ENCODE measurements at regions not wholly inside any gene's neighbourhood (a gene's known extent, or its start where the extent isn't known, plus 50 kb on each side); places are given as distances from the start of the nearest gene placed in this dataset.

GRCh38 chr11:28992996-28993395, 884.8 kb downstream of the METTL15 start:
- CTCF ChIA-PET: interaction anchor here (0.7 kb wide), 1 partner anchor 11 kb away, joined by 3 read pairs; no protein-coding TSS in a partner anchor

GRCh38 chr11:28984231-28984630, 876.0 kb downstream of the METTL15 start:
- DNase-seq (ENCODE audit: low read depth): no peak
- ChIA-PET POLR2A (no interaction called here), CTCF (no interaction called here)
- Histone ChIP-seq H3K4me3 (ENCODE audit: low read depth, low read length) (no peak overlapping the region), H3K27me3 (ENCODE audit: control insufficient read depth, insufficient read depth, low read length) (no peaks in the 10 kb centered on the region), H3K36me3 (ENCODE audit: control insufficient read depth, insufficient read depth, low read length) (no peaks in the 10 kb centered on the region)
- no peak for TF ChIP-seq CTCF (IDR thresholded peaks at IDR 0.05; ENCODE audit: insufficient read depth, low read depth, low read length)

More at GRCh38 chr11:28992996-28993395, 884.8 kb downstream of the METTL15 start:
- Histone ChIP-seq H3K4me3 (ENCODE audit: low read depth, low read length) (no peak overlapping the region), H3K36me3 (ENCODE audit: control insufficient read depth, insufficient read depth, low read length) (no peaks in the 10 kb centered on the region), H3K27me3 (ENCODE audit: control insufficient read depth, insufficient read depth, low read length) (no peaks in the 10 kb centered on the region)
- POLR2A ChIA-PET: no interaction called here
- TF ChIP-seq CTCF (IDR thresholded peaks at IDR 0.05; ENCODE audit: insufficient read depth, low read depth, low read length): no peak
- no peak for DNase-seq (ENCODE audit: low read depth)

- ChIA-PET POLR2A (no interaction called here), CTCF (no interaction called here)
- no peaks in the 10 kb centered on the region for H3K27me3 ChIP-seq (ENCODE audit: control insufficient read depth, insufficient read depth, low read length)
- no peak for DNase-seq (ENCODE audit: low read depth)
- no peak for TF ChIP-seq CTCF (IDR thresholded peaks at IDR 0.05; ENCODE audit: insufficient read depth, low read depth, low read length)
- no peak overlapping the region for H3K4me3 ChIP-seq (ENCODE audit: low read depth, low read length)
- no peaks in the 10 kb centered on the region for H3K36me3 ChIP-seq (ENCODE audit: control insufficient read depth, insufficient read depth, low read length)
Observed at GRCh38 chr11:28983780-28984179, 875.6 kb downstream of the METTL15 start.

- POLR2A ChIA-PET: no interaction called here
- Histone ChIP-seq H3K4me3 (ENCODE audit: low read depth, low read length) (no peak overlapping the region), H3K36me3 (ENCODE audit: control insufficient read depth, insufficient read depth, low read length) (no peaks in the 10 kb centered on the region), H3K27me3 (ENCODE audit: control insufficient read depth, insufficient read depth, low read length) (no peaks in the 10 kb centered on the region)
- DNase-seq (ENCODE audit: low read depth): no peak
- CTCF ChIA-PET: interaction anchor here (0.6 to 1.0 kb wide), 2 partner anchors 25 to 1753 kb away, joined by 4 to 5 read pairs; no protein-coding TSS in a partner anchor
- TF ChIP-seq CTCF (IDR thresholded peaks at IDR 0.05; ENCODE audit: insufficient read depth, low read depth, low read length): no peak
Observed at GRCh38 chr11:28981381-28981780, 873.2 kb downstream of the METTL15 start.

GRCh38 chr11:28976801-28977145, 868.6 kb downstream of the METTL15 start:
- no peak for DNase-seq (ENCODE audit: low read depth)
- ChIA-PET CTCF (no interaction called here), POLR2A (no interaction called here)
- TF ChIP-seq CTCF (IDR thresholded peaks at IDR 0.05; ENCODE audit: insufficient read depth, low read depth, low read length): no peak
- no peak overlapping the region for H3K4me3 ChIP-seq (ENCODE audit: low read depth, low read length)
- no peaks in the 10 kb centered on the region for H3K27me3 ChIP-seq (ENCODE audit: control insufficient read depth, insufficient read depth, low read length)
- no peaks in the 10 kb centered on the region for H3K36me3 ChIP-seq (ENCODE audit: control insufficient read depth, insufficient read depth, low read length)
